Lung (tissue), 11 donors: ENCODE measurements at regions not wholly inside any gene's neighbourhood (a gene's known extent, or its start where the extent isn't known, plus 50 kb on each side); places are given as distances from the start of the nearest gene placed in this dataset.

ENCODE experiments used
- ATAC-seq: fragments of 200-7000 bp; cut with Tn5 transposase; one replicate; pipeline ENCODE4 v1.9.1; 2020; ENCODE audit warnings: moderate number of reproducible peaks; ENCODE audit not compliant: insufficient read depth, low FRiP score
- DNase-seq, 3 donors: peaks; one replicate each; pipeline ENCODE4 v3.0.0-alpha.2; 2013 to 2017
- H3K27ac ChIP-seq, 2 donors: one replicate each; pipeline ENCODE4 v1.5.1; 2013; ENCODE audit warnings: mild to moderate bottlenecking in 2 of 2, moderate library complexity in 2 of 2, control low read depth in 1 of 2, inconsistent platforms in 1 of 2, low read depth in 1 of 2, low read length in 1 of 2
- H3K27me3 ChIP-seq, 3 donors: one replicate each; pipeline ENCODE4 v1.5.1; 2013; ENCODE audit warnings: low read length in 2 of 3; ENCODE audit not compliant: control insufficient read depth in 3 of 3, insufficient read depth in 3 of 3
- H3K36me3 ChIP-seq, 4 donors: one replicate each; pipeline ENCODE4 v1.5.1; 2013; ENCODE audit warnings: low read length in 4 of 4, mild to moderate bottlenecking in 1 of 4, moderate library complexity in 1 of 4; ENCODE audit not compliant: control insufficient read depth in 4 of 4, insufficient read depth in 4 of 4
- H3K4me1 ChIP-seq, 5 donors: one replicate each; pipeline ENCODE4 v1.5.1; 2013; ENCODE audit warnings: low read length in 5 of 5, mild to moderate bottlenecking in 2 of 5, moderate library complexity in 1 of 5; ENCODE audit not compliant: control insufficient read depth in 5 of 5, insufficient read depth in 5 of 5
- H3K4me3 ChIP-seq: one replicate; pipeline ENCODE4 v1.5.1; 2013; ENCODE audit warnings: mild to moderate bottlenecking, control low read depth, moderate library complexity
- H3K9ac ChIP-seq, 2 donors: one replicate each; pipeline ENCODE4 v1.5.1; 2013; ENCODE audit warnings: low read length in 2 of 2, control low read depth in 1 of 2; ENCODE audit not compliant: insufficient read depth in 1 of 2
- H3K9me3 ChIP-seq, 4 donors: one replicate each; pipeline ENCODE4 v1.5.1; 2013; ENCODE audit warnings: low read length in 3 of 4, mild to moderate bottlenecking in 1 of 4, moderate library complexity in 1 of 4; ENCODE audit not compliant: control insufficient read depth in 4 of 4, insufficient read depth in 3 of 4
- CTCF ChIP-seq: IDR thresholded peaks from 2 replicates; pipeline ENCODE4 v1.5.1; 2012; ENCODE audit warnings: mild to moderate bottlenecking; ENCODE audit errors: control extremely low read depth, extremely low read depth
- WGBS, 2 donors: extraction: QIAGEN DNeasy Blood & Tissue Kit; methylation state at CpG; one replicate each; pipeline ENCODE4 v1.1.7; 2013; 5-methylcytosine and 5-hydroxymethylcytosine counted together
- donor health status: control.
- donor health status: control.
- donor health status: Bipolar disorder and iron deficiency.
- donor health status: healthy.
- donor health status: DM: yes; HTN: yes; CAD: no.

GRCh38 chr7:131967216-131967730, 410.8 kb upstream of the PODXL start:
- no peak for TF ChIP-seq CTCF
- H3K27ac ChIP-seq: no peak overlapping the region
- ATAC-seq: no peak
- H3K9me3 ChIP-seq: peaks cover 0 to 3% (median 0%) of the 10 kb centered on the region in 4 donors
- no peaks in the 10 kb centered on the region for H3K4me1 ChIP-seq
- H3K27me3 ChIP-seq: peaks cover 0 to 12% (median 0%) of the 10 kb centered on the region in 3 donors
- no peak overlapping the region for H3K9ac ChIP-seq
- H3K4me3 ChIP-seq: no peak overlapping the region
- no peaks in the 10 kb centered on the region for H3K36me3 ChIP-seq
- DNase-seq: peak in 2 of 3 donors; percentile 2 to 31
- 71 to 77% methylated on average over 2 of the region's 2 CpGs for WGBS, 2 donors

GRCh38 chr7:131964203-131964602, 407.8 kb upstream of the PODXL start:
- Histone ChIP-seq H3K4me1 (no peaks in the 10 kb centered on the region), H3K9me3 (peaks cover 0 to 2% (median 0%) of the 10 kb centered on the region in 4 donors), H3K36me3 (no peaks in the 10 kb centered on the region), H3K4me3 (no peak overlapping the region), H3K9ac (no peak overlapping the region), H3K27ac (no peak overlapping the region), H3K27me3 (peaks cover 0 to 10% (median 0%) of the 10 kb centered on the region in 3 donors)
- no peak for DNase-seq
- ATAC-seq: no peak
- whole genome bisulfite sequencing, 2 donors: 94 to 96% methylated on average over 7 of the region's 7 CpGs
- TF ChIP-seq CTCF: no peak

GRCh38 chr7:131961054-131961680, 404.7 kb upstream of the PODXL start:
- H3K36me3 ChIP-seq: no peaks in the 10 kb centered on the region
- H3K27me3 ChIP-seq: peaks cover 0 to 14% (median 2%) of the 10 kb centered on the region in 3 donors
- H3K4me1 ChIP-seq: no peaks in the 10 kb centered on the region
- 66 to 77% methylated on average over 11 of the region's 11 CpGs for WGBS, 2 donors
- H3K9me3 ChIP-seq: peaks cover 0 to 2% (median 0%) of the 10 kb centered on the region in 4 donors
- TF ChIP-seq CTCF: no peak
- no peak overlapping the region for H3K27ac ChIP-seq
- no peak overlapping the region for H3K9ac ChIP-seq
- DNase-seq (no peak), ATAC-seq (no peak)
- H3K4me3 ChIP-seq: no peak overlapping the region
